ENCODE measurements at regions not wholly inside any gene's neighbourhood (a gene's known extent, or its start where the extent isn't known, plus 50 kb on each side); places are given as distances from the start of the nearest gene placed in this dataset.
"Not testable (repeated sequence)": the region's sequence is repeated elsewhere in the genome, so short reads cannot be mapped to it uniquely, and the experiment has no call there.

- FAIRE-seq, result no peak
These were observed 204.4 kb upstream of the AJAP1 start for GRCh38 chr1:4449972-4450371.

GRCh38 chr1:4452701-4453100 lies 201.7 kb upstream of the AJAP1 start:
- no peak for FAIRE-seq

DNA sequence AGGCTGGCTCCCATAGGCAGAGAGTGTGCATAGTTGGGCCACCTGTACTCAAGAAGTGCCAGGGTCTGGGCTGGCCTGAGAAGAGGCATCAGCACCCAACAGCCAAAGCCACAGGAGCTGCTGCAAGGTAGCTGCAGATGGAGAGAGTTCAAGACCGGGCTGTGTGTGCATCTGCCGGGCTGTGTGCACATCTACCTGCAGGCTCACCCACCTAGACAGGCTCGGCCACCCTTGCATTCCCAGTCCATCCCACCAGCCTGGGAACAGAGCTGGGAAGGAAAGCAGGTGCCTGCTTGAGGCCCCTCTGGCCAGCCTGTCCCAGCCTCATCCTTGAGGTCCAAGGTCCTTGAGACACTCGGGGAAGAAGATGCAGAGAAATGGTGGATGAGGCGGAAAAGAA lies 194.4 kb upstream of the AJAP1 start:
- no peak for FAIRE-seq

DNA sequence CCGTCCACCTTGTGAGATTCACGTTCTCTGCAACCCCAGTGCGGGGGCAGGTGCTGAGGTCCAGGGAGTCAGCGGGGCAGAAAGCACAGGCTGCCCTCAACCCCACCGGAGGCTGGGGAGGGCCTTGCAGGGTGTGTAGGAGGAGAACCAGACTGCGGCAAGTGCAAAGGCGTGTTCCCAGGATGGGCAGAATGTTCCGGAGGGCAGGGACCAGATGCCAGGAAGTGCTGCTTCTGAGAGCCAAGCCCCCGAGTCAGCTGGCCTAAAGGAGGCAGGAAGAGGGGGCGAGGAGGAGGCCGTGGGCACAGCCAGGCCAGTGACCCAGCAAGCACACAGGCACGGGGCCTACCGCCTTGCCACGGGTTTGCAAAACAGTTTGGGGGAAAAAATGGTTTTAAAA lies 193.8 kb upstream of the AJAP1 start:
- no peak for FAIRE-seq

DNA sequence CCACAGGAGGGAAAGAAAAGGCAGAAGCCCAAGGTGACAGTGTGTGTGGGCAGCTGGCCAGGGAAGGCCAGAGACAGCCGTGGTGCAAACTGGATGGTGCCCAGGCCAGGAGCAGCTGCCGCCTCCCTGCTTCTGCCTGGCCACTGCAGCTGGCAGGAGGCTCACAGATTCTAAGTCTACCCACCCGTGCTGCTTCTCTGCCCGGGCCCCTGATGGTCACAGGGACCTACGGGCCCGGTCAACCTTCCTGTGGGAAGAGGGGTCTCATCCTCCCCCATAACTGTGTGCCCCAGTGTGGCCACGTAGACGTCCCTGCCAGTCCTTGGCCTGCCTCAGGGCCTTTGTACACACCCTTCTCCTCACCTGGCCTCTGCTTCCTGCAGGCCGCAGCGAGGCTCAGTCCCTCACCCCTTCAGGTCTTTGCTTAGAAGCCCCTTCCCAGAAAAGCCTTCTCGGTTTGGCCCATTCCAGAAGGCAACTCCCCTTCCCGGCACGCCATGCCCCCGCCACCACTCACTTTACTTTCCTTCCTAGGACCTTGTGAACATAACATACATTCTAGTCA lies 192.6 kb upstream of the AJAP1 start:
- FAIRE-seq, result no peak

GRCh38 chr1:4462831-4463484 lies 191.5 kb upstream of the AJAP1 start:
- FAIRE-seq, result no peak

GRCh38 chr1:4463631-4464030 lies 190.8 kb upstream of the AJAP1 start:
- no peak for FAIRE-seq

GRCh38 chr1:4464478-4464877 lies 189.9 kb upstream of the AJAP1 start:
- no peak for FAIRE-seq

DNA sequence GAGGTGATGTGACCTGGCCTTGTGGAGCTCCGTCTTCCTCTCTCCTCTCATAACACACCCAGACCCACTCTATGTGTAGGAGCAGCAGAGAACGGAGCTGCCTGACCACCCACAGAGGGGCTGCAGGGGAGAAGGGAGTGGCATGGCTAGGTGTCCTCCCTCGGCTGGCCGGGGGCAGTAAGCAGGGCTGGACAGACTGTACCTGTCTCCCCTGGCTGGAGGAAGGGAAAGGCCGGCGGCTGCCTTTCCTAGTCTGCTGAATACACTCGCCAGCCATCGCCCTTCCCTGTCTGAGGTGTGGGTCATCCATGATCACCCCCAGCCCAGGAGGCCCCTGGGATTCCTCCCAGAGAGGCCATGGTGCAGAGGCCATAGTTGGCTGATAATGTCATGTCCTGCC lies 187.2 kb upstream of the AJAP1 start:
- FAIRE-seq, result no peak

- no peak for FAIRE-seq
These were observed 186.0 kb upstream of the AJAP1 start for GRCh38 chr1:4468386-4468785.

GRCh38 chr1:4468804-4469514 lies 185.4 kb upstream of the AJAP1 start:
- FAIRE-seq, result no peak

- FAIRE-seq, result no peak
These were observed 178.0 kb upstream of the AJAP1 start for GRCh38 chr1:4476394-4476793.

DNA sequence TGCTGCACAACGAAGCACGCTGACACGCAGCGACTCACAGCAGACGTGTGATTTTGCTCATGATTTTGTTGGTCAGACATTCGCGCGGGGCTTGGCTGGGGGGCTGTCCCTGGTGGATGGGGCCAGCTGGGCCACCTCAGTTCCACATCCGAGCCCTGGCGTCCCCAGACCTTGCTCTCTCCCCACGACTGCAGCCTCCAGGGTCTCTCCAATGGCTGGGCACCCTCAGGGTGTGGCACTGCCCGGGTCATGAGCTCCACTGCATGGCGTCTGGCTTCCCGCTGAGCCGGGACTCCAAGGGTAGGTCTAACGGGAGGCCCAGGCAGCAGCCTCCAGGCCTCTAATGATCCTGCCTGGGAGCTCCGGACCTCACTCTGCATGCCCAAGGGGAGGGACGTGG lies 173.0 kb upstream of the AJAP1 start:
- no peak for FAIRE-seq

GRCh38 chr1:4482526-4482925 lies 171.9 kb upstream of the AJAP1 start:
- no peak for FAIRE-seq

DNA sequence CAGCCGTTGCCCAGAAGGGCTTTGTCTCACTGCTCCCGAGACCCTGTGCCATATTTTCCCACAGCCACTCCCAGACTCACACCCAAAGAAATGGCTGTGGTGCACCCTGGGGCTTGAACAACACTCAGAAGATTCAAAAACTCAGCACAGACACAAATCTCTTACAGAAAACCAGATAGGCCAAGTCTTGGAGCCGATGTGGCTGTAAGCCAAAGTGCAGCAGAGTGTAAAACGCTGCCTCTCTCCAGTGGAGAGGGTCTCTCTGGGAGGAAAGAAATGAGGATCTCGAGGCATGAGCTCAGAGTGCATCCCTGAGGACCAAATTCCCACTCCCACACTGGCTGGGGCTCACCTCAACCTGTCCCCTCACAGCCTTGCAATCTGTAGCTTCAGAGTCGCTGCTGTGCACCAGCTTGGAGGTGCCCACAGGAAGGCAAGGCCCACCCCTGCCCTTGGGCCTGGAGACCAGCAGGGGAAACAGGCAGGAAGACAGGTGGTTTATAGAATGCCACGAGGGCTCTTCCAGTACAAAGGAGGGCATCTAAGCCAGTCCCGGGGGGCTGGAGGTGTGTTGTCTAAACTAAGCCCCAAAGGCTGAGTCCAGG lies 171.3 kb upstream of the AJAP1 start:
- no peak for FAIRE-seq

GRCh38 chr1:4485398-4485797 lies 169.0 kb upstream of the AJAP1 start:
- FAIRE-seq, result no peak

- FAIRE-seq, result no peak
These were observed 168.5 kb upstream of the AJAP1 start for GRCh38 chr1:4485878-4486277.

GRCh38 chr1:4486408-4487120 lies 167.8 kb upstream of the AJAP1 start:
- no peak for FAIRE-seq

- no peak for FAIRE-seq
These were observed 166.4 kb upstream of the AJAP1 start for GRCh38 chr1:4488018-4488417.

GRCh38 chr1:4489486-4489885 lies 164.9 kb upstream of the AJAP1 start:
- no peak for FAIRE-seq

GRCh38 chr1:4489992-4490391 lies 164.4 kb upstream of the AJAP1 start:
- FAIRE-seq, result not testable (repeated sequence)

GRCh38 chr1:4494027-4494426 lies 160.4 kb upstream of the AJAP1 start:
- FAIRE-seq, result no peak

DNA sequence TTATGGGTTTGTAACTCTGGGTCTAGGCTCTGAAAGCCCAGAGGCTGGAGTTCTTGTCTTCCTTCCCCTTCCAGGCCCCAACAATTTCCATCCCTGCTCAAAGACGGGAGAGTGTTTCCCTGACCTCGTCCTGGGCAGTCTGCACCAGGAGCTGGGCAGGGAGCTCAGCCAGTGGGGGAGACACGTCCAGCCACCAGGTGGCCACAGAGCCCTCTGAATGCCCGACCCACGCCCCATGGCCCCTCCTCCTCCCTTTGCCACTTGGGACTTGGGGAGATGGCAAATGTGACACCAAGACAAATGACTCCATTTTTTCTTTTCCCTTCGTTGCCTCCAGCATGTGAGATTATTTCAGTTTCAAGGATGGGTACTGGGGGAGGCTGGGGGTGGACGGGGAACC lies 159.9 kb upstream of the AJAP1 start:
- no peak for FAIRE-seq
